HAP-1 (cell line): ENCODE measurements at regions not wholly inside any gene's neighbourhood (a gene's known extent, or its start where the extent isn't known, plus 50 kb on each side); places are given as distances from the start of the nearest gene placed in this dataset.
"Not testable (repeated sequence)": the region's sequence is repeated elsewhere in the genome, so short reads cannot be mapped to it uniquely, and the experiment has no call there.

Experiments used
- DNase-seq, 2 experiments: peaks; one replicate each; pipeline ENCODE4 v3.0.0-alpha.2; 2016 to 2020; ENCODE audit warnings: low spot score in 2 of 2
- H3K27me3 ChIP-seq: fragments of 250-450 bp; sonication (Bioruptor Pico); 2 replicates; pipeline ENCODE4 v1.5.1; 2020; ENCODE audit warnings: low read depth, mild to moderate bottlenecking, moderate library complexity
- H3K36me3 ChIP-seq: fragments of 250-450 bp; sonication (Bioruptor Pico); replicated peaks from 2 replicates; pipeline ENCODE4 v1.5.1; 2020; ENCODE audit warnings: mild to moderate bottlenecking
- H3K4me1 ChIP-seq: fragments of 250-450 bp; sonication (Bioruptor Pico); 2 replicates; pipeline ENCODE4 v1.5.1; 2020; ENCODE audit warnings: mild to moderate bottlenecking
- H3K4me3 ChIP-seq: fragments of 250-450 bp; sonication (Bioruptor Pico); 2 replicates; pipeline ENCODE4 v1.5.1; 2020; ENCODE audit warnings: mild to moderate bottlenecking, moderate library complexity
- H3K9me3 ChIP-seq: fragments of 250-450 bp; sonication (Bioruptor Pico); 2 replicates; pipeline ENCODE4 v1.5.1; 2020; ENCODE audit warnings: mild to moderate bottlenecking, moderate library complexity
- in situ Hi-C: fragments of 300-500 bp; cut with MboI; formaldehyde crosslinking; loops from 3 replicates; pipeline ENCODE4 v1.14.3; 2020; ENCODE audit warnings: low sequenced_read_pairs, inconsistent platforms, mixed read lengths

GRCh38 chr1:79155991-79156390 is 149.5 kb upstream of the ADGRL4 start:
- Histone ChIP-seq H3K4me1 (no peaks in the 10 kb centered on the region; the same call in 1 of the 2 replicates), H3K9me3 (no peaks in the 10 kb centered on the region), H3K27me3 (no peaks in the 10 kb centered on the region), H3K36me3 (no peaks in the 10 kb centered on the region), H3K4me3 (no peak overlapping the region)
- in situ Hi-C loops, result no loop called here
- DNase-seq, result no peak

- in situ Hi-C loops, result no loop called here
- no peak for DNase-seq
- H3K9me3 ChIP-seq, result no peaks in the 10 kb centered on the region
- no peaks in the 10 kb centered on the region for H3K36me3 ChIP-seq
- H3K4me1 ChIP-seq, result no peaks in the 10 kb centered on the region; the same call in 1 of the 2 replicates
- H3K4me3 ChIP-seq, result no peak overlapping the region
- no peaks in the 10 kb centered on the region for H3K27me3 ChIP-seq
These were observed 144.7 kb upstream of the ADGRL4 start for GRCh38 chr1:79151006-79151796.

- Histone ChIP-seq H3K9me3 (no peaks in the 10 kb centered on the region), H3K4me3 (no peak overlapping the region), H3K27me3 (no peaks in the 10 kb centered on the region), H3K4me1 (no peaks in the 10 kb centered on the region; the same call in 1 of the 2 replicates), H3K36me3 (no peaks in the 10 kb centered on the region)
- in situ Hi-C loops, result no loop called here
- DNase-seq, result no peak
These were observed 144.0 kb upstream of the ADGRL4 start for GRCh38 chr1:79150576-79150975.

- in situ Hi-C loops, H3K4me1 ChIP-seq, H3K27me3 ChIP-seq, H3K4me3 ChIP-seq, DNase-seq, H3K36me3 ChIP-seq, H3K9me3 ChIP-seq: not testable (repeated sequence)
These were observed 131.7 kb upstream of the ADGRL4 start for GRCh38 chr1:79138227-79138626.

GRCh38 chr1:79133774-79134364 is 127.3 kb upstream of the ADGRL4 start:
- Histone ChIP-seq H3K4me1 (no peaks in the 10 kb centered on the region), H3K4me3 (no peak overlapping the region), H3K9me3 (no peaks in the 10 kb centered on the region), H3K36me3 (no peaks in the 10 kb centered on the region), H3K27me3 (no peaks in the 10 kb centered on the region)
- in situ Hi-C loops, result no loop called here
- DNase-seq, result no peak

- H3K4me3 ChIP-seq, result no peak overlapping the region
- in situ Hi-C loops, result no loop called here
- no peaks in the 10 kb centered on the region for H3K9me3 ChIP-seq
- no peaks in the 10 kb centered on the region for H3K27me3 ChIP-seq
- H3K4me1 ChIP-seq, result no peaks in the 10 kb centered on the region
- no peaks in the 10 kb centered on the region for H3K36me3 ChIP-seq
- no peak for DNase-seq
These were observed 125.1 kb upstream of the ADGRL4 start for GRCh38 chr1:79131626-79132025.

GRCh38 chr1:79129914-79130313 is 123.4 kb upstream of the ADGRL4 start:
- H3K9me3 ChIP-seq, result no peaks in the 10 kb centered on the region
- H3K27me3 ChIP-seq, result no peaks in the 10 kb centered on the region
- H3K4me1 ChIP-seq, result no peaks in the 10 kb centered on the region
- in situ Hi-C loops, result no loop called here
- no peak overlapping the region for H3K4me3 ChIP-seq
- H3K36me3 ChIP-seq, result no peaks in the 10 kb centered on the region
- DNase-seq, result no peak

GRCh38 chr1:79128722-79129121 is 122.2 kb upstream of the ADGRL4 start:
- Histone ChIP-seq H3K4me1 (no peaks in the 10 kb centered on the region), H3K27me3 (no peaks in the 10 kb centered on the region), H3K4me3 (no peak overlapping the region), H3K9me3 (no peaks in the 10 kb centered on the region), H3K36me3 (no peaks in the 10 kb centered on the region)
- in situ Hi-C loops, result no loop called here
- no peak for DNase-seq

GRCh38 chr1:79124756-79125155 is 118.2 kb upstream of the ADGRL4 start:
- H3K36me3 ChIP-seq, result no peaks in the 10 kb centered on the region
- no peak overlapping the region for H3K4me3 ChIP-seq
- H3K9me3 ChIP-seq, result no peaks in the 10 kb centered on the region
- DNase-seq, result no peak
- H3K27me3 ChIP-seq, result no peaks in the 10 kb centered on the region
- H3K4me1 ChIP-seq, result no peaks in the 10 kb centered on the region
- in situ Hi-C loops, result no loop called here

GRCh38 chr1:79122521-79122920 is 116.0 kb upstream of the ADGRL4 start:
- no peaks in the 10 kb centered on the region for H3K9me3 ChIP-seq
- no peak overlapping the region for H3K4me3 ChIP-seq
- in situ Hi-C loops, result no loop called here
- no peaks in the 10 kb centered on the region for H3K4me1 ChIP-seq
- no peaks in the 10 kb centered on the region for H3K27me3 ChIP-seq
- no peaks in the 10 kb centered on the region for H3K36me3 ChIP-seq
- no peak for DNase-seq

GRCh38 chr1:79117376-79117775 is 110.8 kb upstream of the ADGRL4 start:
- in situ Hi-C loops, result no loop called here
- no peaks in the 10 kb centered on the region for H3K9me3 ChIP-seq
- DNase-seq, result no peak
- no peaks in the 10 kb centered on the region for H3K36me3 ChIP-seq
- H3K4me3 ChIP-seq, result no peak overlapping the region
- no peaks in the 10 kb centered on the region for H3K27me3 ChIP-seq
- no peaks in the 10 kb centered on the region for H3K4me1 ChIP-seq

GRCh38 chr1:79113836-79114235 is 107.3 kb upstream of the ADGRL4 start:
- no peaks in the 10 kb centered on the region for H3K4me1 ChIP-seq
- in situ Hi-C loops, result no loop called here
- H3K4me3 ChIP-seq, result no peak overlapping the region
- DNase-seq, result no peak
- no peaks in the 10 kb centered on the region for H3K36me3 ChIP-seq
- H3K27me3 ChIP-seq, result no peaks in the 10 kb centered on the region
- no peaks in the 10 kb centered on the region for H3K9me3 ChIP-seq

GRCh38 chr1:79110749-79111148 is 104.2 kb upstream of the ADGRL4 start:
- in situ Hi-C loops, result no loop called here
- H3K36me3 ChIP-seq, result no peaks in the 10 kb centered on the region
- no peak overlapping the region for H3K4me3 ChIP-seq
- no peak for DNase-seq
- no peaks in the 10 kb centered on the region for H3K9me3 ChIP-seq
- no peaks in the 10 kb centered on the region for H3K4me1 ChIP-seq
- no peaks in the 10 kb centered on the region for H3K27me3 ChIP-seq

- H3K4me1 ChIP-seq, result no peaks in the 10 kb centered on the region
- in situ Hi-C loops, result no loop called here
- no peak for DNase-seq
- no peak overlapping the region for H3K4me3 ChIP-seq
- H3K27me3 ChIP-seq, result no peaks in the 10 kb centered on the region
- H3K36me3 ChIP-seq, result no peaks in the 10 kb centered on the region
- H3K9me3 ChIP-seq, result no peaks in the 10 kb centered on the region
These were observed 102.9 kb upstream of the ADGRL4 start for GRCh38 chr1:79109445-79109844.
